ENCODE measurements at regions not wholly inside any gene's neighbourhood (a gene's known extent, or its start where the extent isn't known, plus 50 kb on each side); places are given as distances from the start of the nearest gene placed in this dataset.

DNA sequence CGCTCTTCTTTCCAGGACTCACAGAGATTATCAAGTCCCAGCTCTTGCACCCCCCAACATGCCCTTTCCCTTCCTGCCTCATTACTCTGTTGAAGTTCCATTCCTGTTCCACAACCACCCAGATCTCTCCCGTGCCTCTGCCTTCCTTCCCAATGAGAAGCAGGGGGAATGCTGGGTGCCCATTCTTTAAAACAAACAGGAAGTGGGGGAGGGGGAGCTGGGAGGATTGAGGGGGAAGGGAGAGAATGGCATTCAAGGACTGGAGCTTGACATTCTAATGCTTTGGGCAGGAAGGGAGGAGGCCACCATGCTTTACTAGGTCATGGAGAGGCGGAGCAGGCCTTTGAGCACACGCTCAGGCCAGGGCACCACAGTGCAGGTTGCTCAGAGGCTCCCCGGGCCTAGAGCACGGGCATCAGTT is 150.3 kb upstream of the IRF2BP2 start:
- Histone ChIP-seq H3K36me3 (replicated peaks in 1 of 2; ENCODE audit: control insufficient read depth in 1 of 2, insufficient read depth in 2 of 2, low read length in 2 of 2) (no peaks in the 10 kb centered on the region; a peak in 1 of 5 replicates), H4K20me1 (ENCODE audit: insufficient read depth, low read length) (no peaks in the 10 kb centered on the region), H3K27me3 (ENCODE audit: control insufficient read depth in 1 of 2, insufficient read depth in 2 of 2, low read length in 2 of 2) (no peaks in the 10 kb centered on the region), H2AFZ (ENCODE audit: low read length) (no peak overlapping the region), H3K4me1 (ENCODE audit: insufficient read depth, low read length) (peaks cover 63% of the 10 kb centered on the region), H3K4me2 (ENCODE audit: low read depth, low read length) (no peak overlapping the region), H3K4me3 (replicated peaks in 1 of 3; ENCODE audit: insufficient read depth in 1 of 3, low read depth in 2 of 3, low read length in 3 of 3) (no peak overlapping the region), H3K9ac (ENCODE audit: insufficient read depth, low read depth, low read length) (no peak overlapping the region), H3K9me3 (ENCODE audit: low read length) (no peaks in the 10 kb centered on the region), H3K79me2 (ENCODE audit: insufficient read depth, low read length) (no peaks in the 10 kb centered on the region), H3K27ac (ENCODE audit: extremely low read length, insufficient read depth, low read length) (peak overlapping the region; percentile 27)
- POLR2A ChIA-PET: interaction anchor here (0.8 to 1.8 kb wide), 6 partner anchors 8 to 219 kb away, joined by 3 to 10 read pairs (median 6); no protein-coding TSS in a partner anchor
- FAIRE-seq (no peak), DNase-seq (ENCODE audit: low spot score) (peak; percentile 58), ATAC-seq (0 out of 3 replicates have a peak, but pooled peaks have one; percentile 19)
- BruUV-seq (replicated peaks): no TSS peak
- CTCF ChIA-PET (ENCODE audit: low intra/inter-chr PET ratio, low total read pairs): no interaction called here
- in situ Hi-C loops (cut with HindIII; ENCODE audit: extremely low pct_ligation_motif_present, low pct_unique_long_range_greater_than_20kb): no loop called here
- WGBS (ENCODE audit: low lambda C conversion rate): 78% methylated on average over 6 of the region's 6 CpGs
- intact Hi-C loops (cut with micrococcal nuclease; ENCODE audit: unreplicated experiment): no loop called here
- TF ChIP-seq, protein P1, sequence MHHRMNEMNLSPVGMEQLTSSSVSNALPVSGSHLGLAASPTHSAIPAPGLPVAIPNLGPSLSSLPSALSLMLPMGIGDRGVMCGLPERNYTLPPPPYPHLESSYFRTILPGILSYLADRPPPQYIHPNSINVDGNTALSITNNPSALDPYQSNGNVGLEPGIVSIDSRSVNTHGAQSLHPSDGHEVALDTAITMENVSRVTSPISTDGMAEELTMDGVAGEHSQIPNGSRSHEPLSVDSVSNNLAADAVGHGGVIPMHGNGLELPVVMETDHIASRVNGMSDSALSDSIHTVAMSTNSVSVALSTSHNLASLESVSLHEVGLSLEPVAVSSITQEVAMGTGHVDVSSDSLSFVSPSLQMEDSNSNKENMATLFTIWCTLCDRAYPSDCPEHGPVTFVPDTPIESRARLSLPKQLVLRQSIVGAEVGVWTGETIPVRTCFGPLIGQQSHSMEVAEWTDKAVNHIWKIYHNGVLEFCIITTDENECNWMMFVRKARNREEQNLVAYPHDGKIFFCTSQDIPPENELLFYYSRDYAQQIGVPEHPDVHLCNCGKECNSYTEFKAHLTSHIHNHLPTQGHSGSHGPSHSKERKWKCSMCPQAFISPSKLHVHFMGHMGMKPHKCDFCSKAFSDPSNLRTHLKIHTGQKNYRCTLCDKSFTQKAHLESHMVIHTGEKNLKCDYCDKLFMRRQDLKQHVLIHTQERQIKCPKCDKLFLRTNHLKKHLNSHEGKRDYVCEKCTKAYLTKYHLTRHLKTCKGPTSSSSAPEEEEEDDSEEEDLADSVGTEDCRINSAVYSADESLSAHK (CRISPR knock-in tag; IDR thresholded peaks at IDR 0.05; ENCODE audit: borderline replicate concordance): no peak
- TF ChIP-seq HNRNPL (IDR thresholded peaks at IDR 0.05; ENCODE audit: low read depth, low read length) (peak; percentile 34; the same call in 1 of the 2 replicates), DDIT3 (CRISPR knock-in tag; IDR thresholded peaks at IDR 0.05) (no peak), NR2F6 (IDR thresholded peaks at IDR 0.05) (no peak), NR2F6 (CRISPR knock-in tag; IDR thresholded peaks at IDR 0.05) (peak; percentile 16; the same call in 1 of the 2 replicates), ETV5 (CRISPR knock-in tag; IDR thresholded peaks at IDR 0.05; ENCODE audit: borderline replicate concordance) (peak; percentile 64), ZNF281 (CRISPR knock-in tag; IDR thresholded peaks at IDR 0.05; ENCODE audit: borderline replicate concordance) (peak; percentile 81), TAF15 (IDR thresholded peaks at IDR 0.05; ENCODE audit: low read depth, low read length, poor library complexity, severe bottlenecking) (no peak), HCFC1 (IDR thresholded peaks at IDR 0.05; ENCODE audit: low read depth, low read length) (no peak), MTF2 (CRISPR knock-in tag; IDR thresholded peaks at IDR 0.05; ENCODE audit: borderline replicate concordance) (no peak), ZNF552 (CRISPR knock-in tag; IDR thresholded peaks at IDR 0.05; ENCODE audit: borderline replicate concordance) (no peak), ATRX (CRISPR knock-in tag; IDR thresholded peaks at IDR 0.05; ENCODE audit: borderline replicate concordance) (no peak)
- TF ChIP-seq, protein P2, sequence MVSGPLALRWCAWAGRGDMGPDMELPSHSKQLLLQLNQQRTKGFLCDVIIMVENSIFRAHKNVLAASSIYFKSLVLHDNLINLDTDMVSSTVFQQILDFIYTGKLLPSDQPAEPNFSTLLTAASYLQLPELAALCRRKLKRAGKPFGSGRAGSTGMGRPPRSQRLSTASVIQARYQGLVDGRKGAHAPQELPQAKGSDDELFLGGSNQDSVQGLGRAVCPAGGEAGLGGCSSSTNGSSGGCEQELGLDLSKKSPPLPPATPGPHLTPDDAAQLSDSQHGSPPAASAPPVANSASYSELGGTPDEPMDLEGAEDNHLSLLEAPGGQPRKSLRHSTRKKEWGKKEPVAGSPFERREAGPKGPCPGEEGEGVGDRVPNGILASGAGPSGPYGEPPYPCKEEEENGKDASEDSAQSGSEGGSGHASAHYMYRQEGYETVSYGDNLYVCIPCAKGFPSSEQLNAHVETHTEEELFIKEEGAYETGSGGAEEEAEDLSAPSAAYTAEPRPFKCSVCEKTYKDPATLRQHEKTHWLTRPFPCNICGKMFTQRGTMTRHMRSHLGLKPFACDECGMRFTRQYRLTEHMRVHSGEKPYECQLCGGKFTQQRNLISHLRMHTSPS (CRISPR knock-in tag; IDR thresholded peaks at IDR 0.05; ENCODE audit: low read depth): no peak
- TF ChIP-seq, protein P3, sequence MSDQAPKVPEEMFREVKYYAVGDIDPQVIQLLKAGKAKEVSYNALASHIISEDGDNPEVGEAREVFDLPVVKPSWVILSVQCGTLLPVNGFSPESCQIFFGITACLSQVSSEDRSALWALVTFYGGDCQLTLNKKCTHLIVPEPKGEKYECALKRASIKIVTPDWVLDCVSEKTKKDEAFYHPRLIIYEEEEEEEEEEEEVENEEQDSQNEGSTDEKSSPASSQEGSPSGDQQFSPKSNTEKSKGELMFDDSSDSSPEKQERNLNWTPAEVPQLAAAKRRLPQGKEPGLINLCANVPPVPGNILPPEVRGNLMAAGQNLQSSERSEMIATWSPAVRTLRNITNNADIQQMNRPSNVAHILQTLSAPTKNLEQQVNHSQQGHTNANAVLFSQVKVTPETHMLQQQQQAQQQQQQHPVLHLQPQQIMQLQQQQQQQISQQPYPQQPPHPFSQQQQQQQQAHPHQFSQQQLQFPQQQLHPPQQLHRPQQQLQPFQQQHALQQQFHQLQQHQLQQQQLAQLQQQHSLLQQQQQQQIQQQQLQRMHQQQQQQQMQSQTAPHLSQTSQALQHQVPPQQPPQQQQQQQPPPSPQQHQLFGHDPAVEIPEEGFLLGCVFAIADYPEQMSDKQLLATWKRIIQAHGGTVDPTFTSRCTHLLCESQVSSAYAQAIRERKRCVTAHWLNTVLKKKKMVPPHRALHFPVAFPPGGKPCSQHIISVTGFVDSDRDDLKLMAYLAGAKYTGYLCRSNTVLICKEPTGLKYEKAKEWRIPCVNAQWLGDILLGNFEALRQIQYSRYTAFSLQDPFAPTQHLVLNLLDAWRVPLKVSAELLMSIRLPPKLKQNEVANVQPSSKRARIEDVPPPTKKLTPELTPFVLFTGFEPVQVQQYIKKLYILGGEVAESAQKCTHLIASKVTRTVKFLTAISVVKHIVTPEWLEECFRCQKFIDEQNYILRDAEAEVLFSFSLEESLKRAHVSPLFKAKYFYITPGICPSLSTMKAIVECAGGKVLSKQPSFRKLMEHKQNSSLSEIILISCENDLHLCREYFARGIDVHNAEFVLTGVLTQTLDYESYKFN (CRISPR knock-in tag; conservative IDR thresholded peaks at IDR 0.05): 0 out of 2 replicates have a peak, but pooled peaks have one; percentile 32
